HG03432 (cell line): ENCODE measurements at regions not wholly inside any gene's neighbourhood (a gene's known extent, or its start where the extent isn't known, plus 50 kb on each side); places are given as distances from the start of the nearest gene placed in this dataset.
"Not testable (repeated sequence)": the region's sequence is repeated elsewhere in the genome, so short reads cannot be mapped to it uniquely, and the experiment has no call there.

Experiments
- ATAC-seq: cut with Tn5 transposase; IDR thresholded peaks from one replicate; pipeline ENCODE4 v1.9.1; 2021; ENCODE audit warnings: mild to moderate bottlenecking, moderate library complexity; ENCODE audit not compliant: unreplicated experiment

- no peak for ATAC-seq
These were observed 50.9 kb upstream of the NXT1 start for GRCh38 chr20:23299673-23300050.

GRCh38 chr20:23298926-23299672, 51.5 kb upstream of the NXT1 start:
- ATAC-seq: no peak

- ATAC-seq: no peak
These were observed 52.4 kb upstream of the NXT1 start for GRCh38 chr20:23298155-23298554.

- ATAC-seq: no peak
These were observed 53.5 kb upstream of the NXT1 start for GRCh38 chr20:23296841-23297701.

- no peak for ATAC-seq
These were observed 54.7 kb upstream of the NXT1 start for GRCh38 chr20:23295934-23296333.

GRCh38 chr20:23294671-23295070, 55.9 kb upstream of the NXT1 start:
- no peak for ATAC-seq

GRCh38 chr20:23294166-23294565, 56.4 kb upstream of the NXT1 start:
- ATAC-seq: no peak

GRCh38 chr20:23293689-23294088, 56.9 kb upstream of the NXT1 start:
- no peak for ATAC-seq

GRCh38 chr20:23292311-23292710, 58.3 kb upstream of the NXT1 start:
- ATAC-seq: not testable (repeated sequence)

- no peak for ATAC-seq
These were observed 58.9 kb upstream of the NXT1 start for GRCh38 chr20:23291575-23292240.

GRCh38 chr20:23290761-23291574, 59.6 kb upstream of the NXT1 start:
- ATAC-seq: no peak

- ATAC-seq: no peak
These were observed 60.7 kb upstream of the NXT1 start for GRCh38 chr20:23289724-23290395.

- no peak for ATAC-seq
These were observed 61.3 kb upstream of the NXT1 start for GRCh38 chr20:23289249-23289648.

GRCh38 chr20:23287354-23288190, 63.0 kb upstream of the NXT1 start:
- ATAC-seq: no peak

- no peak for ATAC-seq
These were observed 64.2 kb upstream of the NXT1 start for GRCh38 chr20:23286346-23286745.

GRCh38 chr20:23285536-23285935, 65.1 kb upstream of the NXT1 start:
- ATAC-seq: no peak

- ATAC-seq: no peak
These were observed 66.6 kb upstream of the NXT1 start for GRCh38 chr20:23284009-23284408.

- ATAC-seq: no peak
These were observed 67.3 kb upstream of the NXT1 start for GRCh38 chr20:23283096-23283850.

- ATAC-seq: no peak
These were observed 68.0 kb upstream of the NXT1 start for GRCh38 chr20:23282546-23282945.
